LHCN-M2 (cell line): ENCODE measurements at regions not wholly inside any gene's neighbourhood (a gene's known extent, or its start where the extent isn't known, plus 50 kb on each side); places are given as distances from the start of the nearest gene placed in this dataset.

Experiments
- DNase-seq: peaks from one replicate; pipeline ENCODE4 v3.0.0-alpha.2; 2012; ENCODE audit warnings: low read depth

GRCh38 chr13:94968757-94969086 lies 256.4 kb upstream of the SOX21 start:
- no peak for DNase-seq

GRCh38 chr13:94968040-94968756 lies 255.9 kb upstream of the SOX21 start:
- DNase-seq, result no peak

DNA sequence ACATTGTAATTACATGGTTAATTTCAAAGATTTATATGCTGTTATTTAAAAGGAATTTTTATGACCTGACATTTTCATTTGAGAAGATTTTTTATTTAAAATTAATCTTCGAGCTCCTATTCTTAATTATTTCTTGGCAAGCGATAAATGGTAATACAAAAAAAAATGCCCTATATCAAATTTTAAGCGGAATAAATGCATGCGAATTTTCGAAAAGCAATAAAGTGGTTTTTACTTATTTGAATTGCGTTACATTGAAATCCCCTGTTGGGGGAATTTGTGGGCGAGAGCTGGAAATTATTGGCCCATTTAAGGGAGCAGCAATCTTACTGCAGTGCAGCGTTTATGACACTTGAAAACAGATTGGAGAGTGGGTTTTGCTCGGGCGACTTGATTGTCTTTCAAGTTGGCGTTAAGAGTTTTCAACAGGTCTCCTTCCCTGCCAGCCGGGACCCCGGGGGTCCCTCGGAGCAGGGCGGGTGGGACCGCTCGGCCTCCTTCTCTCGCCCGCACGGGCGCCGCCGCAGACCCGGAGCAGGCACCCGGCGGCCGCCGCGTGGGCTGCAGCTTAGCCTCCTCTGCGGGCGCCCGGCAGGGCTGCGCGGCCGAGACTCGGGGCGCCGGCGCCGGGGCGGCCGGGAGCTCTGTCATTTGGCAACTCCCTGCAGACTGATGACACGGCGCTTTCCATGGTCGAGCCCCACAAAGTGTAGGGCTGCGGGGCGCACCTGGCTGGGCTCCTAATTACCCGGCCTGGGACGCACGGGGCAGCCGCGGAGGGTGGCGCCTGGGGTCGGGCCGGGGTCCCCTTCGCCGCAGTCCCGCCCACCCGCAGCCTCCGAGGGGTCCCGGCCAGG lies 255.1 kb upstream of the SOX21 start:
- no peak for DNase-seq

DNA sequence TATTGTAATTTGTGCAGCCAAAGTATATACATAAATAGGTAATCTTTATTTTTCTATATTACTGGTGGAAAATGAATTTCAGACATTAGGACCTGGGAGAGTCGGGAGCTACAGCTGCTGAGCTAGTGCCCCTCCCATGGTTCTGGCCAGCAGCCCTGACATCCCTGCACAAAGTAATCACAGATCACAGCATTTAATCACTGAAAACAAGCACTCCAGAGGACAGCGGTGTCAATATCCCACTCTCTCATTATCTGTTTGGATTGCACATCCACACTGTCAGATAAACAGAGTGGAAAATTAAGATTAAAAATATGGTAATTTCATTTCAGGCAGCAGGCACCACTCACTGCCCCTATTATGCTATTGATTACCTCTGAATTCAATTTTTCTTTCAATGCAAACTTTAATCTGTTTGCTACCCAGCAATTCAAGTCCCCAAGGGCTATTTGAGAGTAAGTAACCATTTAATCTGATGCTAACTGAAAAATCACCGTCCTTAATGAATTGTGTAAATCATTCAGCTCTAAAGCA lies 254.1 kb upstream of the SOX21 start:
- no peak for DNase-seq

DNA sequence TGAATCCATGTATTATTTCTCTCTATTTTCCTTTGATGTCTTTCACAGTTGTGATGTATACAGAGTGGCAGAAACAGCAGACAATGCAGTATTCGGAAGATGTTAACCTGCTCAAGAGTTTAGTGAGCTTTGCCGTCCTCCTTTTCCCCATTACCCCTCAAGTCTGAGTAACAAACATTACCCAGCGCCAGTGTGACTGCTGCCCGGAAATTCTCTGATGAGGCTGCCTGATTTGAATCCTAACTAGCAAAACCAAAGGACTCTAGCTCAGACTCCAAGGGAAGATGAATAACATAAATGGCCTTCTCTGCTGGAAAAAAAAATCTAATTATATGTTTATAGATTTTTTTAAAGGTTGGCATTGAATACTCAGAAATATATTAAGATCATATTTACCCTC lies 247.3 kb upstream of the SOX21 start:
- no peak for DNase-seq

- DNase-seq, result no peak
These were observed 244.2 kb upstream of the SOX21 start for GRCh38 chr13:94956417-94957110.

DNA sequence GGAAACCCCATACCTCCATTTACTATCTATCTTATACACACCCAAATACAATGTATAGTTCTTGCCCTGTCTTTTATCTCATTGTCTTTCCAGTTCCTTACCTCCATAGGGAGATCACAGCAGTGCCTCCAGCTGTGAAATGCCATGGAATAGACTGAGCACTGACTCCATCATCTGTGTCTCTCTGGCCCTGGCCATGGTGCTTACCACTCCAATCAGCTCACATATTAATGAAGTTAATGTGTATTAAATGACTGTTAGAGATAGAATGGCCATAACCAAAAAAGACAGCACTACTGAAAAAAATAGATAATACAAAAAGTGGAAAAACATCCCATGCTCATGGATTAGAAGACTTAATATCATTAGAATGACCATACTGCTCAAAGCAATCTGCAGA lies 240.4 kb upstream of the SOX21 start:
- DNase-seq, result no peak

GRCh38 chr13:94950303-94950702 lies 238.0 kb upstream of the SOX21 start:
- no peak for DNase-seq

GRCh38 chr13:94947965-94948371 lies 235.6 kb upstream of the SOX21 start:
- no peak for DNase-seq

DNA sequence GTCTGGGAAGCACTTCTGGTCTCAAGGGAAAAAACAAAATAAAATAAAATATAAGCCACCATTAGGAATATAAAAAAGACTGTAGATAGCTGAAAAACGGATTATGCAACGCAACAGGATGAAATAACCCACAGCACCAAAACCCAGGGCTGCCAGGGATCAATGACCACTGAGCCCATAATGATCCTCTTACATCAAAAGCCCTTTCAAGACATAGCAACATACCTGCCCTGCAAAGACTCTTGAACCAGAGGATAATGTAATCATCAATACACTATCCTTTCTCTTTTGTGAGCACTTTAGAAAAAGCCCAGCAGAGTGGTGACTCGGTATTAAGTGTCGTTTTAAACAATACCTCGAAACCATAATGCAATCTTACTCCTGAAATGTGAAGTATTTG lies 235.0 kb upstream of the SOX21 start:
- DNase-seq, result no peak

DNA sequence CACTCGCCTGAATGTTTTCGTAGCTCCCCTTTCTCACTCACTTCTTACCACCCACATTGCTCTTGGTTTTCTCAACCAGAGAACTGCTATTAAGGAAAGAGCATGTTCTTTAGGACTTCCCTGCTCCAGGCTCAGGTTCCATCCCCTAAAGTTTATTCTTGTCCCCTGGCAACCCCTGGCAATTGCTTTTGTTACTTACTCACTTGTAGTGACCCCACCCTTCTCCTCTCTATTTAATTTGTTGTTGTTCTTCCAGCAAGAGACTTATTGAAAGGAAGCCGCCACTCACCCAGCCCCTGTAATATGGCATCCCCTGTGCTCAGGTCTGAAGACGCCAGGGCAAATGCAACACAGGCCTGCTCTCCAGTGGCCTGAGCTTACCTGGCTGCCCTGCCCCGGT lies 233.7 kb upstream of the SOX21 start:
- no peak for DNase-seq

GRCh38 chr13:94938124-94938523 lies 225.8 kb upstream of the SOX21 start:
- no peak for DNase-seq

- no peak for DNase-seq
These were observed 224.3 kb upstream of the SOX21 start for GRCh38 chr13:94936633-94937032.

- no peak for DNase-seq
These were observed 221.6 kb upstream of the SOX21 start for GRCh38 chr13:94933936-94934335.

GRCh38 chr13:94933230-94933751 lies 220.9 kb upstream of the SOX21 start:
- DNase-seq, result no peak

- no peak for DNase-seq
These were observed 215.9 kb upstream of the SOX21 start for GRCh38 chr13:94928127-94928775.

GRCh38 chr13:94925263-94925662 lies 212.9 kb upstream of the SOX21 start:
- no peak for DNase-seq

- no peak for DNase-seq
These were observed 208.8 kb upstream of the SOX21 start for GRCh38 chr13:94921181-94921580.

- DNase-seq, result no peak
These were observed 208.2 kb upstream of the SOX21 start for GRCh38 chr13:94920578-94920977.

DNA sequence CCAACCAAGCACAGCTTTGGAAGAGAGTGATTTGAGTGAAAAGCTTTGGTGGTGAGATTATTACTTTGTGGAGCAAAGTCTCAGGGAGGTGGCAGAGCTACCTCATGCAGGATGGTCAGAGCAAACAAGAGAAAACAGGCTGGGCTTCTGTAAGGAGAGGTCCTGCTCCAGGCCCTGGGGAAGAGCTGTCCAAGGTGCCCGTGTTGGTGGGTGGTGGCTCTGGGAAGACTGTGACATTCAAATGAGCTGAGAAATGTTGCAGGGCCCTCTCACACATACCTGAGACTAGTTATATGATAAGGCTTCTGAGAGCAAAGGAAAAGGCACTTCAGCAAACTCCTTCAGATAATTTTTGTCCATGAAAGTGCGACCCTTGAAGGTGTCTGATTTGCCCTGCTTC lies 205.5 kb upstream of the SOX21 start:
- no peak for DNase-seq

GRCh38 chr13:94914895-94915294 lies 202.6 kb upstream of the SOX21 start:
- no peak for DNase-seq

- DNase-seq, result no peak
These were observed 194.3 kb upstream of the SOX21 start for GRCh38 chr13:94906605-94907004.
